Stimulated activated CD4-positive, alpha-beta T cell treated with anti-CD3 and anti-CD28 coated beads, Interleukin-2, amount 100 ng/mL, for 48 hours (primary cell): ENCODE measurements at regions not wholly inside any gene's neighbourhood (a gene's known extent, or its start where the extent isn't known, plus 50 kb on each side); places are given as distances from the start of the nearest gene placed in this dataset.
"Not testable (repeated sequence)": the region's sequence is repeated elsewhere in the genome, so short reads cannot be mapped to it uniquely, and the experiment has no call there.

ENCODE experiments used
- DNase-seq, 2 donors: peaks; one replicate each; pipeline ENCODE4 v3.0.0-alpha.2; 2020

GRCh38 chr10:107544706-107545520, 380.4 kb upstream of the SORCS1 start:
- no peak for DNase-seq

- no peak for DNase-seq
Measured at GRCh38 chr10:107542607-107543006, 378.1 kb upstream of the SORCS1 start.

- DNase-seq, result no peak
Measured at GRCh38 chr10:107542016-107542415, 377.5 kb upstream of the SORCS1 start.

GRCh38 chr10:107540981-107541380, 376.5 kb upstream of the SORCS1 start:
- DNase-seq, result no peak

GRCh38 chr10:107529350-107529749, 364.8 kb upstream of the SORCS1 start:
- DNase-seq, result no peak

GRCh38 chr10:107520348-107520747, 355.8 kb upstream of the SORCS1 start:
- DNase-seq, result no peak

- DNase-seq, result no peak
Measured at GRCh38 chr10:107517811-107518210, 353.3 kb upstream of the SORCS1 start.

- DNase-seq, result no peak
Measured at GRCh38 chr10:107516349-107516748, 351.8 kb upstream of the SORCS1 start.

- DNase-seq, result not testable (repeated sequence)
Measured at GRCh38 chr10:107504011-107504410, 339.5 kb upstream of the SORCS1 start.

GRCh38 chr10:107502229-107502985, 337.9 kb upstream of the SORCS1 start:
- no peak for DNase-seq

GRCh38 chr10:107498983-107499382, 334.5 kb upstream of the SORCS1 start:
- no peak for DNase-seq

- DNase-seq, result no peak
Measured at GRCh38 chr10:107497024-107497423, 332.5 kb upstream of the SORCS1 start.

GRCh38 chr10:107496594-107496993, 332.1 kb upstream of the SORCS1 start:
- no peak for DNase-seq

- no peak for DNase-seq
Measured at GRCh38 chr10:107492389-107492788, 327.9 kb upstream of the SORCS1 start.

- DNase-seq, result no peak
Measured at GRCh38 chr10:107490389-107490788, 325.9 kb upstream of the SORCS1 start.

GRCh38 chr10:107487284-107487683, 322.8 kb upstream of the SORCS1 start:
- DNase-seq, result no peak

GRCh38 chr10:107485019-107485418, 320.5 kb upstream of the SORCS1 start:
- no peak for DNase-seq

GRCh38 chr10:107481881-107482280, 317.4 kb upstream of the SORCS1 start:
- no peak for DNase-seq

- DNase-seq, result no peak
Measured at GRCh38 chr10:107481224-107481623, 316.7 kb upstream of the SORCS1 start.

GRCh38 chr10:107480781-107481180, 316.3 kb upstream of the SORCS1 start:
- DNase-seq, result no peak

- DNase-seq, result no peak
Measured at GRCh38 chr10:107477266-107477665, 312.8 kb upstream of the SORCS1 start.

- DNase-seq, result no peak
Measured at GRCh38 chr10:107476408-107476807, 311.9 kb upstream of the SORCS1 start.

GRCh38 chr10:107474650-107475049, 310.1 kb upstream of the SORCS1 start:
- no peak for DNase-seq

- no peak for DNase-seq
Measured at GRCh38 chr10:107473225-107473624, 308.7 kb upstream of the SORCS1 start.
